GM19397 (cell line): ENCODE measurements at regions not wholly inside any gene's neighbourhood (a gene's known extent, or its start where the extent isn't known, plus 50 kb on each side); places are given as distances from the start of the nearest gene placed in this dataset.

Source experiments
- ATAC-seq: cut with Tn5 transposase; IDR thresholded peaks from one replicate; pipeline ENCODE4 v1.9.1; 2021; ENCODE audit warnings: mild to moderate bottlenecking, moderate library complexity; ENCODE audit not compliant: unreplicated experiment

- ATAC-seq: no peak
These were observed 1741.2 kb upstream of the PCDH20 start for GRCh38 chr13:63156816-63157215.

- no peak for ATAC-seq
These were observed 1733.7 kb upstream of the PCDH20 start for GRCh38 chr13:63149375-63149774.

- ATAC-seq: no peak
These were observed 1723.6 kb upstream of the PCDH20 start for GRCh38 chr13:63139277-63139676.

GRCh38 chr13:63129995-63130394 is 1714.3 kb upstream of the PCDH20 start:
- no peak for ATAC-seq

GRCh38 chr13:63128716-63129115 is 1713.1 kb upstream of the PCDH20 start:
- no peak for ATAC-seq

- no peak for ATAC-seq
These were observed 1709.2 kb upstream of the PCDH20 start for GRCh38 chr13:63124863-63125262.

GRCh38 chr13:63120883-63121282 is 1705.2 kb upstream of the PCDH20 start:
- ATAC-seq: no peak

GRCh38 chr13:63117710-63118109 is 1702.1 kb upstream of the PCDH20 start:
- ATAC-seq: no peak

- no peak for ATAC-seq
These were observed 1697.2 kb upstream of the PCDH20 start for GRCh38 chr13:63112799-63113395.

GRCh38 chr13:63110466-63110865 is 1694.8 kb upstream of the PCDH20 start:
- no peak for ATAC-seq

- ATAC-seq: no peak
These were observed 1691.7 kb upstream of the PCDH20 start for GRCh38 chr13:63107179-63107943.

- no peak for ATAC-seq
These were observed 1679.1 kb upstream of the PCDH20 start for GRCh38 chr13:63094717-63095116.

- no peak for ATAC-seq
These were observed 1678.3 kb upstream of the PCDH20 start for GRCh38 chr13:63093907-63094469.

GRCh38 chr13:63092456-63092855 is 1676.8 kb upstream of the PCDH20 start:
- no peak for ATAC-seq

- ATAC-seq: no peak
These were observed 1674.9 kb upstream of the PCDH20 start for GRCh38 chr13:63090524-63090923.

- no peak for ATAC-seq
These were observed 1672.6 kb upstream of the PCDH20 start for GRCh38 chr13:63088226-63088625.

- no peak for ATAC-seq
These were observed 1670.6 kb upstream of the PCDH20 start for GRCh38 chr13:63086286-63086685.

GRCh38 chr13:63085851-63086250 is 1670.2 kb upstream of the PCDH20 start:
- no peak for ATAC-seq

- no peak for ATAC-seq
These were observed 1665.9 kb upstream of the PCDH20 start for GRCh38 chr13:63081400-63082014.

GRCh38 chr13:63075126-63075525 is 1659.5 kb upstream of the PCDH20 start:
- ATAC-seq: no peak

GRCh38 chr13:63050287-63050686 is 1634.6 kb upstream of the PCDH20 start:
- no peak for ATAC-seq

- ATAC-seq: no peak
These were observed 1633.0 kb upstream of the PCDH20 start for GRCh38 chr13:63048653-63049052.
